LoVo (cell line): ENCODE measurements at regions not wholly inside any gene's neighbourhood (a gene's known extent, or its start where the extent isn't known, plus 50 kb on each side); places are given as distances from the start of the nearest gene placed in this dataset.
"Not testable (repeated sequence)": the region's sequence is repeated elsewhere in the genome, so short reads cannot be mapped to it uniquely, and the experiment has no call there.

Experiments used
- DNase-seq: peaks from one replicate; pipeline ENCODE4 v3.0.0-alpha.2; 2016; ENCODE audit warnings: low spot score

DNA sequence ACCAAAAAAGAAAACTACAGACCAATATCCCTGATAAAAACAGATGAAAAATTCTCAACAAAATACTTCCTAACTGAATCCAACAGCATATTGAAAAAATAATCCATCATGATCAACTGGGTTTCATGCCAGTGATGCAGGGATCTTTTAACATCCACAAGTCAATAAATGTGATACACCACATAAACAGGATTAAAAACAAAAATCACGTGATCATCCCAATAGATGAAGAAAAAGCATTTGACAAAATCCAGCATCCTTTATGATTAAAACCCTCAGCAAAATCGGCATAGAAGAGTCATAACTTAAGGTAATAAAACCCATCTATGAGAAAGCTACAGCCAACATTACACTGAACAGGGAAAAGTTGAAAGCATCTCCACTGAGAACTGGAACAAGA is 107.5 kb downstream of the DCLK3 start:
- DNase-seq: no peak

DNA sequence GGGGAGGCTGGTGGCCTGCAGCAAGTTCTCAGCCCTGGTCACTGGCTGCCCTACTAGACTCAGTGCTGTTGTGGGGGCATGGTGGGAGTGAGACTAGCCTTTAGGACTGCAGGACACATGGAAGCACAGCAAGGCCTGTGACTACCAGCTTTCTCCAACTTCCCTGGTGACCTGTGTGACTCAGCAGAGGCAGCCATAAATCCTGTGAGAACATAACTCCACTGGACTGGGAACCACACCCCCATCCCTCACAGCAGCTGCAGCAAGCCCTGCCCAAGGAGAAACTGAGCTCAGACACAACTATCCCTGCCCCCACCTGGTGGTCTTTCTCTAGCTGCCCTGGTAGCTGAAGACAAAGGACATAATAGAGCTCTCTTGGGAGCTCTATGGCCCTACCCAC is 111.3 kb downstream of the DCLK3 start:
- DNase-seq: peak; percentile 7

DNA sequence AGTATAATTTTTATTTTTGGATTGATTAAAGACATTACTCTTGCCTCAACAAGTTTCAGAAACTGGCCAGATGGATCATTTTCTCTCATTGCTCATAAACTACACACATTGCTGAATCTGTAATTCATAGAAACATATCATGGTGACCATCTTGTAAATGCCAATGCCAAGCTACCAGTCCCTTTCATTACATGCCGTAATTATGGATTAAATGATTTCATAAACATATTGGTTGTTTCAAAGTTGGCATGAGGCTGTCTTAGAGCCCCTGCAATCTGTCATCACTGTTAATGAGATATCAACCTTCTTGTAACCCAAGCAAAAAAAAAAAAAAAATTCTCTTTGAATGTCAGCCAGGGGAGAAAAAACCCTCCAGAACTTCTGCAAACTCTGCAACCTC is 112.2 kb downstream of the DCLK3 start:
- no peak for DNase-seq

- no peak for DNase-seq
Measured at GRCh38 chr3:36650271-36650671, 114.1 kb downstream of the DCLK3 start.

DNA sequence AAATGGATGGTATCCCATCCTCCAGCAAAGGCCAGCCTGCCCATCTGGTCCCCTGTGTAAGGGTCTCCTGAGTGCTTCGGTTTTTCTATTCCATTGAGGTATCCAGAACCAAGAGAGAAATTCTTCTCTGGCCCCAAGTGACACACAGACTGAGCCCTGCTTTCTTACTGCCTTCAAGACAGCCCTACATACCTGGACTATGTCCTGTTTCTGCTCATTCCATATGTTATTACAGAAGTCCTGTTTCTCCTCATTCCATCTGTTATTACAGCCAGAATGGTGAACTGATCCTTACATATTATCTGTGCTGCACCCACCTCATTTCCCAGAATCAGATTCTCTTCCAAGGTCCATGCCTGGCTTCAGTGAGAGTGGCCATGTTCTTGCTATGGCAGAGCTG is 115.2 kb downstream of the DCLK3 start:
- no peak for DNase-seq

- DNase-seq: peak; percentile 34
Measured at GRCh38 chr3:36648241-36649034, 115.9 kb downstream of the DCLK3 start.

DNA sequence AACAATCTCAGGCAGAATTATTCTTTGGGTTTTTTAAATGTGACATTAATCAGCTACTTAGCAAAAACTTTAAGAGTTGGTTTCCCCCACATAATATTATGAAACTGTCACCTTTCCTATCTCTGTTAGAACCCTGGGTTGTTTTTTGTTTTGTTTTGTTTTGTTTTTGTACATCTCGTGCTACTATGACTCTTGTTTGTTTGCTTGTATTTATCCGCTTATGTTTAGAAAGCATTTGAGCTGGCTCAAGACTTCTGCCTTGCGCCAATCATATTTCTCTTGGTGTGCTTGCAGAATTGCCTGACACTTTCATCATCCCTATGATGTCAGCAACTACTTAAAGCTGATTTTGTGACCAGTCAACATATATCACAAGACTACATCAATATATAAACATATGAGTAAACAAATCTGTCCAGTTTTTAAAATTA is 116.9 kb downstream of the DCLK3 start:
- no peak for DNase-seq

GRCh38 chr3:36643192-36643591 is 121.2 kb downstream of the DCLK3 start:
- DNase-seq: no peak

- DNase-seq: no peak
Measured at GRCh38 chr3:36635731-36636130, 128.6 kb downstream of the DCLK3 start.

- DNase-seq: not testable (repeated sequence)
Measured at GRCh38 chr3:36633897-36634296, 130.5 kb downstream of the DCLK3 start.

DNA sequence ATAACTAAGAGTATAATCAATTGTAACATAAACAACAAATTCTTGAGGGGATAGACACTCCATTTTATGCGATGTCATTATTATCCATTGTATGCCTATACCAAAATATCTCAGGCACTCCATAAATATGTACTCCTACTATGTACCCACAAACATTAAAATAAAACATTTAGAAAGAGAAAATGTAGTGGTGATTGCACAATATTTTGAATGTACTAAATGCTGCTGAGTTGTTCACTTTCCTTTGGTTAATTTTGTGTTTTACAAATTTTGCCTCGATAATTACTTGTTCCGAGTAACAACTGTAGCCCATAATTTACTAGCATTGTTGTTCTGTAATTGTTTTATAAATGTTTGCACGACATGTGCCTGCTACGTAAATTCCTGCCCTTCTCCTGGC is 131.3 kb downstream of the DCLK3 start:
- no peak for DNase-seq

GRCh38 chr3:36631549-36631948 is 132.8 kb downstream of the DCLK3 start:
- no peak for DNase-seq

- no peak for DNase-seq
Measured at GRCh38 chr3:36615861-36616260, 148.5 kb downstream of the DCLK3 start.

- DNase-seq: no peak
Measured at GRCh38 chr3:36606871-36607765, 157.2 kb downstream of the DCLK3 start.

DNA sequence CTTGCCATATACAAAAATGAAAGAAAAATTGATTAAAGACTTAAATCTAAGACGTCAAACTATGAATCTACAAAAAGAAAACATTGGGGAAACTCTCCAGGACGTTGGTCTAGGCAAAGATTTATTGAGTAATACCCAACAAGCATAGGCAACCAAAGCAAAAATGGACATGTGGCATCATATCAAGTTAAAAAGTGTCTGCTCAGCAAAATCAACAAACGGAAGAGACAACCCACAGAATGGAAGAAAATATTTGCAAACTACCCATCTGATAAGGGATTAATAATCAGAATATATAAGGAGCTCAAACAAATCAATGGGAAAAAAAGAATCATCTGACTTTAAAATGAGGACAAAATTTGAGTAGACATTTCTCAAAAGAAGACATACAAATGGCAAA is 160.9 kb downstream of the DCLK3 start:
- no peak for DNase-seq

- no peak for DNase-seq
Measured at GRCh38 chr3:36600404-36600803, 163.9 kb downstream of the DCLK3 start.
